ENCODE measurements at regions not wholly inside any gene's neighbourhood (a gene's known extent, or its start where the extent isn't known, plus 50 kb on each side); places are given as distances from the start of the nearest gene placed in this dataset.

DNA sequence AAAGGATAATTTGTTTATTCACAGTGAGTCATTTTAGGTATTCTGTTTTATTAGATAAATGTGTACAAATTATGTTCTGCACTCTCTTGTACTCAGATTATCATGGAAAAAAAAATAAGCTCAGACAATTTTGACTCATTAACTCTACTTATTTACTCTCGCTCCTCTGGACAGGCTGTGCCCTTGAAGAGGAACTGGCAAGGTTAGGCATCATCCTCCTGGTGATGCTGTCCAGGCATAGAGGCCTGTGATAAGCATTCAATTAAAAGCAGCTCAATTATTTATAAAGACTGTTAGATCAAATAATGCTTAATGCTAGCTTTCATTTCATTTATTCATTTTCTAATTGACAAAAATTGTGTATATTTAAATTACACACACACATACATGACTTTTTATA is 518.5 kb downstream of the TENT5A start:
- Histone ChIP-seq H2BK20ac (ENCODE audit: low read length) (no peak overlapping the region), H3K4ac (replicated peaks; ENCODE audit: insufficient read length, low read depth, low read length) (no peak overlapping the region), H3K36me3 (ENCODE audit: control insufficient read depth in 2 of 4, insufficient read depth in 4 of 4, low read length in 3 of 4) (no peaks in the 10 kb centered on the region), H4K8ac (ENCODE audit: extremely low read depth, insufficient read depth, low read length) (no peak overlapping the region), H3K4me2 (ENCODE audit: insufficient read depth in 1 of 2, low read depth in 2 of 2, low read length in 2 of 2) (no peak overlapping the region), H3K23ac (ENCODE audit: insufficient read length) (no peak overlapping the region), H3K79me2 (ENCODE audit: control insufficient read depth in 1 of 2, insufficient read depth in 2 of 2, low read length in 2 of 2) (no peaks in the 10 kb centered on the region), H3K9me3 (ENCODE audit: insufficient read depth in 2 of 2, low read depth in 1 of 2, low read length in 1 of 2) (no peaks in the 10 kb centered on the region), H3K9ac (replicated peaks in 1 of 4; ENCODE audit: extremely low read depth in 1 of 4, low read depth in 3 of 4, low read length in 3 of 4) (no peak overlapping the region), H4K5ac (ENCODE audit: insufficient read length, low read depth, low read length) (no peak overlapping the region), H3K4me3 (ENCODE audit: extremely low read depth in 1 of 4, insufficient read depth in 2 of 4, low read depth in 3 of 4, low read length in 4 of 4) (no peak overlapping the region), H3K79me1 (ENCODE audit: low read depth, low read length) (no peaks in the 10 kb centered on the region), H3K14ac (ENCODE audit: insufficient read length) (no peak overlapping the region), H2BK15ac (ENCODE audit: low read length) (no peak overlapping the region), H2BK5ac (ENCODE audit: low read depth, low read length) (no peak overlapping the region), H3K4me1 (replicated peaks in 1 of 4; ENCODE audit: control insufficient read depth in 3 of 4, insufficient read depth in 4 of 4, low read length in 3 of 4) (no peaks in the 10 kb centered on the region), H3K18ac (ENCODE audit: extremely low read depth, low read length) (no peak overlapping the region), H4K91ac (replicated peaks; ENCODE audit: insufficient read length, low read length) (no peak overlapping the region), H3K23me2 (ENCODE audit: low read depth, low read length) (no peaks in the 10 kb centered on the region), H2AK5ac (ENCODE audit: low read depth, low read length) (no peak overlapping the region), H4K20me1 (replicated peaks in 1 of 2; ENCODE audit: control insufficient read depth in 1 of 2, insufficient read depth in 2 of 2, low read length in 2 of 2) (no peaks in the 10 kb centered on the region), H2BK12ac (ENCODE audit: low read depth, low read length) (no peak overlapping the region), H2AFZ (ENCODE audit: low read length) (no peak overlapping the region), H3K27ac (ENCODE audit: low read depth, low read length) (no peak overlapping the region), H2BK120ac (replicated peaks; ENCODE audit: low read depth, low read length) (no peak overlapping the region), H3K56ac (replicated peaks; ENCODE audit: insufficient read length, low read depth, low read length) (no peak overlapping the region), H3K27me3 (replicated peaks in 1 of 4; ENCODE audit: control insufficient read depth in 3 of 4, extremely low read depth in 1 of 4, insufficient read depth in 3 of 4, low read length in 3 of 4) (no peaks in the 10 kb centered on the region)
- 94% methylated on average over 1 of the region's 1 CpG; no CpG with 5 or more reads in 1 of the 2 experiments for WGBS, 2 experiments (ENCODE audit: extremely low coverage in 1 of 2, insufficient coverage in 1 of 2, insufficient read length in 1 of 2, insufficient replicate concordance in 2 of 2, low coverage in 1 of 2, low lambda C conversion rate in 2 of 2, missing lambda C conversion rate in 1 of 2)
- ChIA-PET CTCF (ENCODE audit: partially characterized antibody) (interaction anchor here (1.1 kb wide), 1 partner anchor 9 kb away, joined by 3 read pairs; no protein-coding TSS in a partner anchor), POLR2A (ENCODE audit: partially characterized antibody) (no interaction called here)
- TF ChIP-seq ZNF274 (IDR thresholded peaks at IDR 0.05; ENCODE audit: borderline replicate concordance, extremely low read depth, low read length) (no peak), SIX5 (IDR thresholded peaks at IDR 0.05; ENCODE audit: low read depth, low read length) (no peak)
- TF ChIP-seq, protein P1, sequence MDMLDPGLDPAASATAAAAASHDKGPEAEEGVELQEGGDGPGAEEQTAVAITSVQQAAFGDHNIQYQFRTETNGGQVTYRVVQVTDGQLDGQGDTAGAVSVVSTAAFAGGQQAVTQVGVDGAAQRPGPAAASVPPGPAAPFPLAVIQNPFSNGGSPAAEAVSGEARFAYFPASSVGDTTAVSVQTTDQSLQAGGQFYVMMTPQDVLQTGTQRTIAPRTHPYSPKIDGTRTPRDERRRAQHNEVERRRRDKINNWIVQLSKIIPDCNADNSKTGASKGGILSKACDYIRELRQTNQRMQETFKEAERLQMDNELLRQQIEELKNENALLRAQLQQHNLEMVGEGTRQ (IDR thresholded peaks at IDR 0.05; ENCODE audit: low read length): no peak
- TF ChIP-seq, protein P2, sequence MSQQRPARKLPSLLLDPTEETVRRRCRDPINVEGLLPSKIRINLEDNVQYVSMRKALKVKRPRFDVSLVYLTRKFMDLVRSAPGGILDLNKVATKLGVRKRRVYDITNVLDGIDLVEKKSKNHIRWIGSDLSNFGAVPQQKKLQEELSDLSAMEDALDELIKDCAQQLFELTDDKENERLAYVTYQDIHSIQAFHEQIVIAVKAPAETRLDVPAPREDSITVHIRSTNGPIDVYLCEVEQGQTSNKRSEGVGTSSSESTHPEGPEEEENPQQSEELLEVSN (IDR thresholded peaks at IDR 0.05): no peak
- FAIRE-seq (no peak), DNase-seq (ENCODE audit: low read depth in 1 of 2, low spot score in 2 of 2) (no peak)

Measured in H1 (cell line).